K562 (cell line): ENCODE measurements at regions not wholly inside any gene's neighbourhood (a gene's known extent, or its start where the extent isn't known, plus 50 kb on each side); places are given as distances from the start of the nearest gene placed in this dataset.

ENCODE experiments used
- CREB3L1 ChIP-seq: fragments of 450-650 bp; IDR thresholded peaks from 2 replicates; pipeline ENCODE4 v1.6.1; 2014; ENCODE audit warnings: low read depth, mild to moderate bottlenecking, moderate library complexity, borderline replicate concordance
- EWSR1 ChIP-seq: fragments of 450-650 bp; IDR thresholded peaks from 2 replicates; pipeline ENCODE4 v1.6.1; 2018; ENCODE audit warnings: borderline replicate concordance, mild to moderate bottlenecking, low read depth, moderate library complexity; ENCODE audit not compliant: partially characterized antibody
- GABPA ChIP-seq: fragments of 200-800 bp; sonication (Bioruptor generic); conservative IDR thresholded peaks from 2 replicates; pipeline ENCODE4 v1.6.1; 2016; ENCODE audit warnings: low read depth, missing genetic modification characterization, missing compliant biosample characterization
- GABPB2 ChIP-seq: fragments of 250-450 bp; sonication (Bioruptor Pico); conservative IDR thresholded peaks from 2 replicates; pipeline ENCODE4 v1.5.1; 2021; ENCODE audit warnings: mild to moderate bottlenecking
- HIVEP1 ChIP-seq: fragments of 250-450 bp; sonication (Bioruptor Pico); IDR thresholded peaks from 2 replicates; pipeline ENCODE4 v1.4.0; 2020; ENCODE audit warnings: mild to moderate bottlenecking
- JUN ChIP-seq, 2 experiments: sonication (generic) in 1 of 2; formaldehyde crosslinking in 1 of 2; IDR thresholded peaks; 2 replicates each; pipeline versions ENCODE4 v1.6.1 to v1.8.0; 2012 to 2022; ENCODE audit warnings: borderline replicate concordance in 2 of 2, mild to moderate bottlenecking in 2 of 2, improper control_type of control experiment in 1 of 2, low read depth in 1 of 2, low read length in 1 of 2, missing genetic modification reagents in 1 of 2
- KLF1 ChIP-seq: fragments of 450-650 bp; IDR thresholded peaks from 2 replicates; pipeline ENCODE4 v1.6.1; 2016; ENCODE audit warnings: missing genetic modification characterization, missing compliant biosample characterization
- MAFF ChIP-seq: IDR thresholded peaks from 2 replicates; pipeline ENCODE4 v1.6.1; 2012; ENCODE audit warnings: low read length, improper control_type of control experiment
- MITF ChIP-seq: IDR thresholded peaks from 2 replicates; pipeline ENCODE4 v1.6.1; 2014; ENCODE audit warnings: antibody characterized with exemption
- NONO ChIP-seq, 2 experiments: fragments of 200-400 bp in 1 of 2; fragments of 450-650 bp in 1 of 2; formaldehyde crosslinking in 1 of 2; IDR thresholded peaks; 2 replicates each; pipeline ENCODE4 v1.6.1; 2017; ENCODE audit warnings: low read depth in 2 of 2, mild to moderate bottlenecking in 2 of 2, moderate library complexity in 2 of 2, low read length in 1 of 2
- NR2F6 ChIP-seq: fragments of 450-650 bp; formaldehyde crosslinking; IDR thresholded peaks from 2 replicates; pipeline ENCODE4 v1.4.0; 2020; ENCODE audit warnings: mild to moderate bottlenecking
- PYGO2 ChIP-seq: fragments of 450-650 bp; IDR thresholded peaks from 2 replicates; pipeline ENCODE4 v1.6.1; 2016; ENCODE audit warnings: mild to moderate bottlenecking, missing genetic modification characterization, moderate library complexity, missing compliant biosample characterization
- RBM25 ChIP-seq: fragments of 200-400 bp; formaldehyde crosslinking; IDR thresholded peaks from 2 replicates; pipeline ENCODE4 v1.6.1; 2018; ENCODE audit warnings: low read length, low read depth, moderate library complexity; ENCODE audit not compliant: severe bottlenecking
- SFPQ ChIP-seq: fragments of 200-400 bp; formaldehyde crosslinking; IDR thresholded peaks from 2 replicates; pipeline ENCODE4 v1.6.1; 2017; ENCODE audit warnings: mild to moderate bottlenecking, low read depth, low read length, moderate library complexity
- SMAD3 ChIP-seq: fragments of 450-650 bp; formaldehyde crosslinking; conservative IDR thresholded peaks from 2 replicates; pipeline ENCODE4 v1.4.0; 2020; ENCODE audit warnings: mild to moderate bottlenecking
- TEAD4 ChIP-seq, 2 experiments: sonication (generic) in 1 of 2; formaldehyde crosslinking in 1 of 2; IDR thresholded peaks; 2 replicates each; pipeline versions ENCODE4 v1.6.1 to v1.8.0; 2012 to 2022; ENCODE audit warnings: borderline replicate concordance in 1 of 2, inconsistent platforms in 1 of 2, low read length in 1 of 2, mild to moderate bottlenecking in 1 of 2, missing genetic modification reagents in 1 of 2
- ZBTB2 ChIP-seq: fragments of 450-650 bp; IDR thresholded peaks from 2 replicates; pipeline ENCODE4 v1.6.1; 2016; ENCODE audit warnings: antibody characterized with exemption
- ZBTB26 ChIP-seq: fragments of 450-650 bp; formaldehyde crosslinking; IDR thresholded peaks from 2 replicates; pipeline ENCODE4 v1.4.0; 2022; ENCODE audit warnings: missing genetic modification characterization
- ZNF133 ChIP-seq: fragments of 250-450 bp; sonication (Bioruptor Pico); IDR thresholded peaks from 2 replicates; pipeline ENCODE4 v1.4.0; 2020; ENCODE audit warnings: mild to moderate bottlenecking
- ZNF197 ChIP-seq: fragments of 200-800 bp; sonication (Bioruptor generic); IDR thresholded peaks from 2 replicates; pipeline ENCODE4 v1.6.1; 2016; ENCODE audit warnings: low read depth, missing genetic modification characterization, missing compliant biosample characterization
- ZNF316 ChIP-seq: fragments of 450-650 bp; IDR thresholded peaks from 2 replicates; pipeline ENCODE4 v1.6.1; 2016
- ZNF561 ChIP-seq: fragments of 450-650 bp; formaldehyde crosslinking; conservative IDR thresholded peaks from 2 replicates; pipeline ENCODE4 v1.4.0; 2020; ENCODE audit warnings: mild to moderate bottlenecking, moderate library complexity

GRCh38 chr7:97298561-97298960, 181.1 kb downstream of the SDHAF3 start (continued):
- TF ChIP-seq TEAD4 (IDR thresholded peaks at IDR 0.05; ENCODE audit: low read length) = no peak
- TF ChIP-seq TEAD4 (CRISPR knock-in tag; IDR thresholded peaks at IDR 0.05; ENCODE audit: borderline replicate concordance) = no peak
- no peak for TF ChIP-seq ZNF197
- no peak for TF ChIP-seq ZNF133 (CRISPR knock-in tag)
- no peak for TF ChIP-seq GABPB2 (CRISPR knock-in tag)
- TF ChIP-seq NONO (IDR thresholded peaks at IDR 0.05; ENCODE audit: low read depth in 2 of 2, low read length in 1 of 2) = no peak
- TF ChIP-seq EWSR1 = no peak
- no peak for TF ChIP-seq MITF
- no peak for TF ChIP-seq ZNF561
- no peak for TF ChIP-seq CREB3L1
- TF ChIP-seq HIVEP1 (CRISPR knock-in tag) = no peak
- TF ChIP-seq SMAD3 (CRISPR knock-in tag) = no peak
- no peak for TF ChIP-seq SFPQ
- TF ChIP-seq ZBTB26 = no peak
- TF ChIP-seq RBM25 = no peak
- TF ChIP-seq PYGO2 = no peak
- no peak for TF ChIP-seq JUN (IDR thresholded peaks at IDR 0.05; ENCODE audit: borderline replicate concordance, low read depth, low read length)
- no peak for TF ChIP-seq JUN (CRISPR knock-in tag; IDR thresholded peaks at IDR 0.05; ENCODE audit: borderline replicate concordance)
- TF ChIP-seq MAFF = peak; percentile 55; the same call in 1 of the 2 replicates
- peak; percentile 84 for TF ChIP-seq ZNF316
- no peak for TF ChIP-seq ZBTB2
- no peak for TF ChIP-seq GABPA
- TF ChIP-seq NR2F6 (CRISPR knock-in tag) = no peak
- TF ChIP-seq KLF1 = no peak
